GM12878 (cell line): ENCODE measurements at regions not wholly inside any gene's neighbourhood (a gene's known extent, or its start where the extent isn't known, plus 50 kb on each side); places are given as distances from the start of the nearest gene placed in this dataset.

ENCODE experiments used
- ATAC-seq: fragments of 200-7000 bp; cut with Tn5 transposase; 3 replicates; pipeline ENCODE4 v1.9.1; 2020; ENCODE audit warnings: mild to moderate bottlenecking, moderate library complexity
- BruUV-seq: library from RNA; stranded (reverse); fragments of 400-500 nt; replicated peaks from 2 replicates; lab custom pipeline; 2021; lab: Mats Ljungman, UMichigan
- CTCF ChIA-PET: fragments of 300-600 bp; sonication (Branson Sonifier 250); formaldehyde crosslinking; extraction: SDS; loops from one replicate; lab custom pipeline; 2021; ENCODE audit warnings: inconsistent platforms; lab: Yijun Ruan, JAX
- POLR2A ChIA-PET: fragments of 350-600 bp; formaldehyde crosslinking; extraction: SDS; loops from one replicate; lab custom pipeline; 2021; ENCODE audit warnings: inconsistent platforms; lab: Charles Lee
- RAD21 ChIA-PET: fragments of 300-600 bp; sonication (Branson Sonifier 250); formaldehyde crosslinking; loops from one replicate; lab custom pipeline; 2023; ENCODE audit warnings: antibody characterized with exemption; ENCODE audit not compliant: unreplicated experiment; lab: Charles Lee
- SMC1A ChIA-PET: fragments of 300-600 bp; sonication (Branson Sonifier 250); formaldehyde crosslinking; loops from one replicate; lab custom pipeline; 2023; ENCODE audit not compliant: unreplicated experiment, uncharacterized antibody; lab: Charles Lee
- DNase-seq: peaks from one replicate; pipeline ENCODE4 v3.0.0-alpha.2; 2011; ENCODE audit warnings: low read depth, low spot score
- FAIRE-seq: peaks from 3 replicates; lab custom pipeline; 2011; peaks lifted over from hg19 to GRCh38; lab: Jason Lieb, UNC
- H2AFZ ChIP-seq: 2 replicates; pipeline ENCODE4 v1.6.0; 2011; ENCODE audit warnings: low read depth, low read length, control low read depth; ENCODE audit not compliant: control insufficient read depth
- H3K27ac ChIP-seq: 2 replicates; pipeline ENCODE4 v1.5.1; 2011; ENCODE audit warnings: control low read depth; ENCODE audit not compliant: control insufficient read depth, insufficient read depth
- H3K27me3 ChIP-seq, 2 experiments: replicated peaks in 1 of 2; 2 replicates each; pipeline versions ENCODE4 v1.6.0 to v1.6.1; 2011; ENCODE audit warnings: low read length in 1 of 2; ENCODE audit not compliant: control insufficient read depth in 2 of 2, insufficient read depth in 2 of 2
- H3K36me3 ChIP-seq, 2 experiments: 2 replicates each; pipeline ENCODE4 v1.5.1; 2011; ENCODE audit warnings: low read length in 1 of 2; ENCODE audit not compliant: control insufficient read depth in 2 of 2, insufficient read depth in 2 of 2
- H3K4me1 ChIP-seq: 2 replicates; pipeline ENCODE4 v1.6.1; 2011; ENCODE audit warnings: mild to moderate bottlenecking, low read length, moderate library complexity, mixed read lengths; ENCODE audit not compliant: control insufficient read depth, insufficient read depth
- H3K4me2 ChIP-seq: 2 replicates; pipeline ENCODE4 v1.6.0; 2011; ENCODE audit warnings: control low read depth; ENCODE audit not compliant: control insufficient read depth, insufficient read depth
- H3K4me3 ChIP-seq: fragments of 200-600 bp; sonication (generic); 2 replicates; pipeline ENCODE4 v1.5.1; 2016
- H3K79me2 ChIP-seq: 2 replicates; pipeline ENCODE4 v1.6.0; 2011; ENCODE audit warnings: low read length; ENCODE audit not compliant: control insufficient read depth, insufficient read depth
- H3K9ac ChIP-seq: 2 replicates; pipeline ENCODE4 v1.8.0; 2011; ENCODE audit warnings: low read length, control low read depth, mixed read lengths; ENCODE audit not compliant: control insufficient read depth, insufficient read depth
- H3K9me3 ChIP-seq: replicated peaks from 3 replicates; pipeline ENCODE4 v1.5.1; 2011; ENCODE audit warnings: mild to moderate bottlenecking, low read length; ENCODE audit not compliant: control insufficient read depth, insufficient read depth
- H4K20me1 ChIP-seq: 2 replicates; pipeline ENCODE4 v1.6.0; 2011; ENCODE audit not compliant: control insufficient read depth, insufficient read depth
- EED ChIP-seq: sonication (generic); IDR thresholded peaks from 2 replicates; pipeline ENCODE4 v1.6.1; 2016; ENCODE audit warnings: antibody characterized with exemption, low read depth
- NFYB ChIP-seq: IDR thresholded peaks from 2 replicates; pipeline ENCODE4 v1.6.1; 2011; ENCODE audit warnings: low read depth, mild to moderate bottlenecking, low read length, improper control_type of control experiment, moderate library complexity; ENCODE audit not compliant: insufficient read depth
- PAX8 ChIP-seq: fragments of 450-650 bp; IDR thresholded peaks from 2 replicates; pipeline ENCODE4 v1.6.1; 2017; ENCODE audit warnings: mild to moderate bottlenecking, moderate library complexity
- POLR2AphosphoS2 ChIP-seq: IDR thresholded peaks from 2 replicates; pipeline ENCODE4 v1.6.1; 2011; ENCODE audit warnings: low read depth, mild to moderate bottlenecking, low read length, improper control_type of control experiment, moderate library complexity
- WGBS: methylation state at CpG from one replicate; pipeline ENCODE4 v1.1.6; 2016; ENCODE audit warnings: low lambda C conversion rate; ENCODE audit not compliant: insufficient replicate concordance, insufficient coverage; ENCODE audit errors: missing lambda C conversion rate; 5-methylcytosine and 5-hydroxymethylcytosine counted together
- in situ Hi-C: fragments of 300-500 bp; cut with MboI; formaldehyde crosslinking; loops from 9 replicates; pipeline ENCODE4 v1.14.3; 2018; ENCODE audit warnings: mixed read lengths
- intact Hi-C: fragments of 100-400 bp; cut with micrococcal nuclease; formaldehyde crosslinking; loops from one replicate; pipeline ENCODE4 v1.14.2; 2022; ENCODE audit not compliant: unreplicated experiment

- POLR2A ChIA-PET = no interaction called here
- FAIRE-seq (no peak), ATAC-seq (no peak), DNase-seq (no peak)
- H3K9ac ChIP-seq = no peak overlapping the region
- no peaks in the 10 kb centered on the region for H3K9me3 ChIP-seq
- H2AFZ ChIP-seq = no peak overlapping the region
- no peak overlapping the region for H3K27ac ChIP-seq
- no peak overlapping the region for H3K4me3 ChIP-seq
- RAD21 ChIA-PET = no interaction called here
- H3K79me2 ChIP-seq = no peaks in the 10 kb centered on the region
- no peaks in the 10 kb centered on the region for H3K36me3 ChIP-seq
- TF ChIP-seq NFYB (no peak), EED (no peak)
- BruUV-seq = no TSS peak
- in situ Hi-C loops = no loop called here
- H3K27me3 ChIP-seq = no peaks in the 10 kb centered on the region
- intact Hi-C loops = no loop called here
- WGBS = 0% methylated on average over 2 of the region's 2 CpGs
- no peak overlapping the region for H3K4me2 ChIP-seq
- CTCF ChIA-PET = interaction anchor here (0.8 to 1.2 kb wide), 2 partner anchors 8 to 46 kb away, joined by 3 read pairs; no protein-coding TSS in a partner anchor
- H4K20me1 ChIP-seq = no peaks in the 10 kb centered on the region
- SMC1A ChIA-PET = no interaction called here
- no peaks in the 10 kb centered on the region for H3K4me1 ChIP-seq
These were observed 1057.5 kb downstream of the SORCS3 start for GRCh38 chr10:105698592-105698991.

DNA sequence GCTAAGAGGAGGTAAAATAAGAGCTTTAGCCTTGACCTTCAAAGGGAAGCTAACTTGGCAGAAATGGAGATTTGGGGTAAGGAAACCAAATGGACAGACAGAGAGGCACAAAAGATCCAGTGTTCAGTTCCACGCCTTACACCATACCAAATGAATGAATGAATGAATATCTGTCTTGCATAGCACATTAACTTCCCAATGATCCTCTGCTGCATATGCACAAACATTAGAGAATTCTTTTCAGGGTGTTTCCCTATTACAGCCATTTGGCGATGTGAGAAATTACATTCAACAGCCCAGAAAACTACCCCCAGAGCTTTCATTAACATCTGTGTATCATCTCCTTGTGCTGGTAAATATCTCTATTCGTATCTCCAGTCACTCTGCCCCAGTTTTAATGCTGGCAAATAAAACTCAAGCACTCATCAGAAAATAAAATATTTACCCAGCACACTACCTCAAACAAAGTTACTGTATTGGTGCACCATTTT is 1056.2 kb downstream of the SORCS3 start:
- no peaks in the 10 kb centered on the region for H3K27me3 ChIP-seq
- BruUV-seq = no TSS peak
- no peak for FAIRE-seq
- H4K20me1 ChIP-seq = no peaks in the 10 kb centered on the region
- no peak for DNase-seq
- no peak for TF ChIP-seq POLR2AphosphoS2
- no peak for TF ChIP-seq PAX8
- intact Hi-C loops (no loop called here), in situ Hi-C loops (no loop called here)
- ChIA-PET POLR2A (no interaction called here), CTCF (no interaction called here), SMC1A (no interaction called here), RAD21 (no interaction called here)
- H3K9ac ChIP-seq = no peak overlapping the region
- no peak overlapping the region for H2AFZ ChIP-seq
- no peak overlapping the region for H3K27ac ChIP-seq
- ATAC-seq = no peak
- no peaks in the 10 kb centered on the region for H3K36me3 ChIP-seq
- WGBS = 33% methylated on average over 3 of the region's 3 CpGs
- no peaks in the 10 kb centered on the region for H3K9me3 ChIP-seq
- no peak overlapping the region for H3K4me2 ChIP-seq
- no peaks in the 10 kb centered on the region for H3K79me2 ChIP-seq
- H3K4me3 ChIP-seq = no peak overlapping the region
- no peaks in the 10 kb centered on the region for H3K4me1 ChIP-seq
